GM19043 (cell line): ENCODE measurements at regions not wholly inside any gene's neighbourhood (a gene's known extent, or its start where the extent isn't known, plus 50 kb on each side); places are given as distances from the start of the nearest gene placed in this dataset.
A peak's percentile ranks its signal among the peaks of the same experiment; 100 is the strongest.

Source experiments
- ATAC-seq: cut with Tn5 transposase; IDR thresholded peaks from one replicate; pipeline ENCODE4 v1.9.1; 2021; ENCODE audit warnings: low read depth; ENCODE audit not compliant: unreplicated experiment

DNA sequence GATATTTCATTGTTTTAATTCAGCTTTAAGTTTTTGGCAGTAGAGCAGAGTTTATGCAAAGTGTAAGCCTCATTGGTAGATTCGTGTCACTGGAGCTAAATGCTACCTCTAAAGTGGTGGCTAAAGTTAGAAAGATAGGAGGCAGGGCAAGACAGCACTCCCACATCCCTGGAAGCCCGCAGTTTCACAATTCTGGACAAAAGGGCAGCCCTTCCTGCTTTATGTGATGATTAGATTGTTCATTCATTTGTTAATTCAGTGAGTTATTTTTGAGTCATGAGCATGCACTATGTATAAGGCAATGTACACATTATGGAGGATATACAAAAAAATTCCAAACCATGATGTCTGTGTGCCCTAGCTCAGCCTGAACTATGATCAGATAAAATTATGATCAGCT, 52.1 kb upstream of the EIF3M start:
- ATAC-seq: no peak

DNA sequence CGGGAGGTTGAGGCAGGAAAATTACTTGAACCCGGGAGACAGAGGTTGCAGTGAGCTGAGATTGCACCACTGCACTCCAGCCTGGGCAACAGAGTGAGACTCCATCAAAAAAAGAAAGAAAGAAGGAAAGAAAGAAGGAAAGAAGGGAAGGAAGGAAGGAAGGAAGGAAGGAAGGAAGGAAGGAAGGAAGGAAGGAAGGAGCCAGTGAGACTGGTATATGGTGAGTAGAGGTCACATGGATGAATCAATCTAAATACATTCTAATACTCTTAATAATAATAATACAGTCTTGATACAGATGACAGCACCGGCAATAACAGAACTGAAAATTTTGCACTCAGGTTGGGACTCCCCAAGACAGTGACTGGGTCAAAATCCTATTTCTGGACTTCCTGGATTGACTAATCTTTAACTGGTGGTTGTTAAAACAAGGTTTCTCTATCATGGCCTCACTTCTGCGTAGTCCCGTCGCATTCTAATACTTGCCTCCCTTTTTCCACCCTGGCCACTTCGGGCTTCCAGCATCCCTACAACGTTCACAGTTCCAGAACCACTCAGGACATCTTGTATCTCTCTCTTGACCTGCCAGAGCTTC, 53.5 kb upstream of the EIF3M start:
- ATAC-seq: peak; percentile 98

DNA sequence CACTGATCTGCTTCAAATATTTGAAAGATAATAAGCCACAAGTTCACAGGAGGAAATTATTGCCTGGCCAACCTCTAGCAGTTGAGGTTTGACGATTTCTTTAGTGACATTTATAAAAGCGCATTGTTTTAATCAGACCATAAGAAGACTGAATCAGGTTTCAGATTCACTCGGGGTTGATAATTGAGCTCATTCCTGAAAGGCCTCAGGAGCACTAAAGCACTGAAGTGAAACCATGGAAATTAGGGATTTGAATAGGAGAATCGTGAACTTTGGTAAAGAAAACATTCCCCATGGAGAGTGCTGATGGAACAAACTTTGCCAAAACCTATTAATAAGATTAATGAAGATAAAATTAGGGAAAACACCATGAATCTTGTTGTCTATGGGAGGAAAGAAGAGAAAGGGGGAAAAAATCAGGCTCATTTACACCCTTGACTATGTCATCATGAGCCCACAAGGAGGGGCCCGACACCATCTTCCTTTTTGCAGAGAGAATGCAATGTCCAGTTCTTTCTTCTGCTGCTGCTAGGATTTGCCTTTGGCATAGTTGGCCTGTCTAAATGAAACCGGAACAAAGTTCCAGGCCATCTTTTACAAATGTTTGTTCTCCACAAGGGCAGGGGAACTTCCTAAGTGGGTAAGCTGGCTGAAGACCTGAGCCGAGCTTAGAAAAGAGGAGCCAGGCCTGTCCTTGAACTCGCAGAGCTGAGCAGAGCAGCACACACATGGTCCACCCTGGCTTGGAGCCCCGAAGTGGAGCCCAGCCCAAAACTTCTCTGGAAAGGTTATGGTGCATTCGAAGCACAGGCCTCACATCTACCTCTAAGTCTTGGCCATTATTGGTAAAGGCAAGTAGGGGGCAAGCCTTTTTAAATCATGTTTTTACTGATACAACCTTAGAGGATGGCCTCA, 56.1 kb upstream of the EIF3M start:
- no peak for ATAC-seq

DNA sequence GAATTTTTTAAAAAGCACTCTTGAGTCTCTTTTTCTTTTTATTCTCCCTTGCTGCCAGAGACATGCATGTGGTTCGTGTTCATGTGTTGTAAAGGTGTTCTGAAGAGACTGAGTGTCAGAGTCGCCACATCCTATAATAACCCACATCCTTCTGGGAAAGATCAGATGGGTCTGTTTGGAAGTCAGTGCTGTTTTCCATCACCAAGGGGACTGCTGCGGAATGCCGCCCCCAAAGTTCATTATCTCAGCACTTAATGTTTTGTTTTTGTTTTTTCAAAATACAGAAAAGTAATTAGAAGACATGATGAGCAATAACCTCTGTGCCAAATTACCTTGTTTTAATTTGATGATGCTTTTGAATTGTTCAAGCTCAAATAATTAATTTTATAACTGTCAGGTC, 56.9 kb upstream of the EIF3M start:
- no peak for ATAC-seq

DNA sequence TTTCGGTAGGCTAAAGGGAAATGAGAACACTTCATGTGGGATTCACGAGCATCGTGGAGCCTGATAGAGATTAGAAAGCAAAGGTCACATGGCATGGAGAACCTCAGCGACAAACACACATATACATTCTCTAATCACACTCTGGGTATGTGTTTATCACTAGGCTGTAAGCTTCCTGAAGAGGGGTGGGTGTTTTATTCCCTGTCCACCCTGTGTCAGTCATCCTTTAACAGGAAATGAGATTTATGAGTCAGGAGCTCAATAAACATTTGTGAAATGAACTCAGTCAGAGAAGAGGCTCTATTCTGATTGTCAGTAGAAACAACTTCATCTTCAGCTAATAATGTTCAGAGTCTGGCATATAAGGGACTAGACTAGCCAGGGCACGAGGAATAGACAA, 71.7 kb upstream of the EIF3M start:
- ATAC-seq: no peak

DNA sequence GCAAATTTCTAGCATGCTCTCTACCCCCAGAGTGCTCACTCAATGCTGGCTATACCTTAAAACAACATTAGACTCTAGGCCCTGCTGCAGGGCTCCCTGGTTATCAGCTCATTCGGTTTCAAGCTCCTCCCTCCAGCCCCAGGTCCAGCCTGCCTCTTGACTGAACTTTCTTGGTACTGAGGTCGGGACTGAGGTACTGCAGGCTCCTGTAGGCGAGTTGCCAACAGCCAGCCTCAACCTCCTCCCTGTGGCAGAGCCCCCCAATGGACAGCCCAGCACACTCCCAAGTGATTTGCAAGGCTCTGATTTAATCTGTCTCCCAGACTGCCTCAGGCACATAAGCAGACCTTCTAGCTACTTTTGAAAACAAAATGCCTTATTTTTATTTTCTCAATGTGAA, 73.6 kb upstream of the EIF3M start:
- no peak for ATAC-seq

DNA sequence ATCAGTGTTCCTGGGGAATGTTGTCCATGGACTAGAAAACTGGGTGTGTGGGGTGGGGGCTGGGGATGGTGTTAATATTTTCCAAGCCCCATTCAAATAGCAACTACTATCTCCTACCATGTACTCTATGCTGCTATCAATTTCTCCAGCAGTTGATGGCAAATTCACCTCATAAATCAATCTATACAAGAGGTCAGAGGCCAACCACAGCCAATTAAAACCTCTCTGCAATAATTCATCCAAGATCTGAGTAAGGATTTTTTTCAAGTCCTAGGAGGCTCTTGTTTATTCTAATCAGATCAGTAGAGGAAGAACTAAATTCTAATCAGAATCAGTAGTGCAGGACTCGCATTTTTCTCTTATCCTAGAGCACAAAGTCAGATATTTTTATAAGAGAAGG, 73.4 kb upstream of the WT1 start:
- ATAC-seq: no peak

DNA sequence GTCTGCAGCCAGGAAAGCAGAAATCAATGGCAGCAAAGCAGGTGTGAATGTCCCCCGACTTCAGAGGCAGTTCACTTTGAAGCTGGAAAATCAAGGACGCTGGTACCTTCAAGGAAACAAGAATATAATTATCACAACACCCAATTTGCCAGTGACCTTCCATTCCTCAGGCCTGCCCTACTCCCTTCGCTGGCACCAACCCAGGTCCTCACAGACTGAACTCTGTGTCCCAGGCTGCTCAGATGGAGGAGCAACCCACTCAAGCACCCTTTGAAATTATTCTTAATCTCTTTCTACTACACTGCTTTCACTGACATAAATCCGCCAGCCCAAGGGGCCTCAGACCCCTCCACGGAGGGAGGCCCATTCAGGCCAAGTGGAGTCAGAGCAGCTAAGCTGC, 64.7 kb upstream of the WT1 start:
- no peak for ATAC-seq

DNA sequence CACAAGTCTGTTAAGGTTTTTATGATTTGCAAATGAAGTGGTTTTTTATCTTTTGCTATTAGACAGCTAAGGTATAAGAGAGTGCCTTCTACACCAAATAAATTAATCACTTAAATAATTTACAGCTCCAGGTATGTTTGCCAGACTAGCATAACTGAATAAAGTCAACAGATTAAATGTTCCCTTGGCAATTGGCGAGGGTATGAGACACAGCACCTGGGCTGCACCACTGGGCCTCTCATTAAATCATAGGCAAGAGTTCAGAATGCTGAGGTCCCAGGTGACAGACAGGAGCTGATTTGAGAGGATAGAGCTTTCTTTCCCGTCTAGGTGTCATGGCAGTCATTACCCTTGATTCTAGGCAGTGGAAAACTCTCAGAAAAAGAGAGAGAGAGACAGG, 62.6 kb upstream of the WT1 start:
- no peak for ATAC-seq

DNA sequence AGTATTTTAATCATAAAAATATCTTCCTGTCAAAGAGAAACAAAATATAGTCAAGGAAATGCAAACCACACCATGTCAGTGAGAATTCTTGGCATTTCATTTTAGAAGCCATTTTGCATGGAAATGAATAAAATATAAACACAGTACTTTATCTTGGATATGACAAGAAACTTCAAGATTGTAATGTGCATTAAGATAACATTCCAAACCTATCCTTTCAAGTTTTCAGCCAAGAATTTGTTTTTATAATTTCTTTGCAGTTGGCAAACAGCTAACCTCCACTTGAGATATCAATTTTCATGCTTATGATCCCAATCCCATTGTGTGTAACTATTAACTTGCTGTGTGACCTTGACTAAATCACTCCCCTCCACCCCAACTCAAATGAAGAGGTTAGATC, 59.3 kb upstream of the WT1 start:
- ATAC-seq: no peak

DNA sequence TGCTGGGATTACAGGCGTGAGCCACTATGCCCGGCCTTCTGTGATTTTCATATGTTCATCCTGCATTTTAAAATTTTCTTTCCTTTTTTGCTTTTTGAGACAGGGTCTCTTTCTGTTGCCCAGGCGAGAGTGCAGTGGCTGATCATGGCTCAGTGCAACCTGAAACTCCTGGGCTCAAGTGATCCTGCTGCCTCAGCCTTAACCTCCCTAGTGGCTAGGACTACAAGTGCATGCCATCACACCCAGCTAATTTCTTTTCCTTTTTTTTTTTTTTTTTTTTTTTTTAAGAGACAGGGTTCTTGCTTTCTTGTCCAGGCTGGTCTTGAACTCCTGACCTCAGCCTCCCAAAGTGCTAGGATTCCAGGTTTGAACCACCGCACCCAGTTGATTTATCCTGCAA, 54.1 kb upstream of the WT1 start:
- no peak for ATAC-seq

DNA sequence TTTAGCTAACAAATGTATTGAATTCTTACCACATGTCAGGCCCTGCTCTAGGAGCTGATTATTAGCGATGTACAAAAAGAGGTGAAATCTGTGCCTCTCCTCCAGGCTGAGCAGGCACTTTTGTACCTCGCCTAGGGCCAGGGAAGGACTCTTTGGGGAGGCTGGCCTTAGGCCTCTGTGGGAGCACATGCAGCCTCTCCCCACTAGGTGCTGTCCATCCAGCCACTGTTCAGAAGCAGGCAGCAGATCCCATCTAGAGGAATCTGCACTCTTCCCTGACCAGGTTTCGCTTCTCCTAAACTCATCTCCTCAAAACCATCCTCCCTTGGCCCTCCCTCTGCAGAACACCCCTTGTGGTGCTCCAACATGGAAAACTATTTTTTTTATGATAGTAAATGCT, 51.9 kb upstream of the WT1 start:
- no peak for ATAC-seq

DNA sequence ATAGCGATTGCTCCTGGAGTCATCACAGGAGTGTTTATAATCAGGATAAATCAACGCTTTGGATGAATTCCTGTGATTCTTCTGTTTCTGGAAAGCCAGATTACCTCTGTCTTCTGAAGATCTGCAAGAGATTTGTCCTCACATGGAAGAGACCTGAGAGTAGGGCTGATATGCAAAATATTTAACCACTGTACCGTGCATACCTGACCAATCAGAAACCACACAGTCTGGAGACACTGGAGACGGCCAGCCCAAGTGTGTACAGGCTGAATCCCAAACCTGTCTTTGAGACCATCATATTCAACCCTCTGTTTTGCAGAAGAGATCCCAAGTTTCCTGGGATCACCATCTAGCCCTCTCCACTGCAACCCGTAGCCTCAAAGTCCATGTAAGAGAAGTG, 50.4 kb upstream of the WT1 start:
- no peak for ATAC-seq
